ENCODE measurements at regions not wholly inside any gene's neighbourhood (a gene's known extent, or its start where the extent isn't known, plus 50 kb on each side); places are given as distances from the start of the nearest gene placed in this dataset.

DNA sequence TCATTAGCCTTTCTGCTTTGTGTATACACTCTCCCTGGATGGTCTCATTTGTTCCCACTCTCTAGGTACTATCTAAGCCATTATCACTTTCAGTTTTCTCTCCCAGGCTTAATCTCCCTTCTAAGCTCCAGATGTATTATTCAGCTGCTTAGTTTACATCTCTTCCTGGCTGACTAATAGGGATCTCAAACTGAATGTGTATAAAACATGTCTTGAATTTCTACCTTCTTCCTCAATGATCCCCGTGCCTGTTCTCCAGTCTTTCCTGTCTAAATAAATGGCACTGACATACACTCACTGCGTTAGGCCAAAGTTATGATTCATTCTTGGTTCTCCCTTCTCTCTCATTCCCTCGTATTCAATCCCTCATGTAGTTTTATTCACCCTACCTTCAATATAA, 127.3 kb downstream of the NR2F2 start:
- no peak for TF ChIP-seq EP300 (IDR thresholded peaks at IDR 0.05; ENCODE audit: borderline replicate concordance)
- TF ChIP-seq CEBPB (IDR thresholded peaks at IDR 0.05): no peak
- no peak for TF ChIP-seq YY1 (IDR thresholded peaks at IDR 0.05; ENCODE audit: low read depth)
- no peak for TF ChIP-seq TAF1 (IDR thresholded peaks at IDR 0.05; ENCODE audit: low read depth)
- TF ChIP-seq, protein P1, sequence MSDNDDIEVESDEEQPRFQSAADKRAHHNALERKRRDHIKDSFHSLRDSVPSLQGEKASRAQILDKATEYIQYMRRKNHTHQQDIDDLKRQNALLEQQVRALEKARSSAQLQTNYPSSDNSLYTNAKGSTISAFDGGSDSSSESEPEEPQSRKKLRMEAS (IDR thresholded peaks at IDR 0.05): no peak
- no peak for TF ChIP-seq ZBTB7A (IDR thresholded peaks at IDR 0.05; ENCODE audit: low read depth)
- TF ChIP-seq TCF12 (IDR thresholded peaks at IDR 0.05; ENCODE audit: low read depth): no peak
- TF ChIP-seq NFIC (IDR thresholded peaks at IDR 0.05): no peak
- TF ChIP-seq, protein P2, sequence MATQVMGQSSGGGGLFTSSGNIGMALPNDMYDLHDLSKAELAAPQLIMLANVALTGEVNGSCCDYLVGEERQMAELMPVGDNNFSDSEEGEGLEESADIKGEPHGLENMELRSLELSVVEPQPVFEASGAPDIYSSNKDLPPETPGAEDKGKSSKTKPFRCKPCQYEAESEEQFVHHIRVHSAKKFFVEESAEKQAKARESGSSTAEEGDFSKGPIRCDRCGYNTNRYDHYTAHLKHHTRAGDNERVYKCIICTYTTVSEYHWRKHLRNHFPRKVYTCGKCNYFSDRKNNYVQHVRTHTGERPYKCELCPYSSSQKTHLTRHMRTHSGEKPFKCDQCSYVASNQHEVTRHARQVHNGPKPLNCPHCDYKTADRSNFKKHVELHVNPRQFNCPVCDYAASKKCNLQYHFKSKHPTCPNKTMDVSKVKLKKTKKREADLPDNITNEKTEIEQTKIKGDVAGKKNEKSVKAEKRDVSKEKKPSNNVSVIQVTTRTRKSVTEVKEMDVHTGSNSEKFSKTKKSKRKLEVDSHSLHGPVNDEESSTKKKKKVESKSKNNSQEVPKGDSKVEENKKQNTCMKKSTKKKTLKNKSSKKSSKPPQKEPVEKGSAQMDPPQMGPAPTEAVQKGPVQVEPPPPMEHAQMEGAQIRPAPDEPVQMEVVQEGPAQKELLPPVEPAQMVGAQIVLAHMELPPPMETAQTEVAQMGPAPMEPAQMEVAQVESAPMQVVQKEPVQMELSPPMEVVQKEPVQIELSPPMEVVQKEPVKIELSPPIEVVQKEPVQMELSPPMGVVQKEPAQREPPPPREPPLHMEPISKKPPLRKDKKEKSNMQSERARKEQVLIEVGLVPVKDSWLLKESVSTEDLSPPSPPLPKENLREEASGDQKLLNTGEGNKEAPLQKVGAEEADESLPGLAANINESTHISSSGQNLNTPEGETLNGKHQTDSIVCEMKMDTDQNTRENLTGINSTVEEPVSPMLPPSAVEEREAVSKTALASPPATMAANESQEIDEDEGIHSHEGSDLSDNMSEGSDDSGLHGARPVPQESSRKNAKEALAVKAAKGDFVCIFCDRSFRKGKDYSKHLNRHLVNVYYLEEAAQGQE (IDR thresholded peaks at IDR 0.05; ENCODE audit: low read depth): no peak
- TF ChIP-seq CREB1 (IDR thresholded peaks at IDR 0.05; ENCODE audit: low read depth): no peak
- TF ChIP-seq RAD21 (IDR thresholded peaks at IDR 0.05; ENCODE audit: low read depth): no peak
- no peak for TF ChIP-seq TEAD4 (IDR thresholded peaks at IDR 0.05)
